HL-60/S4 (cell line): ENCODE measurements at regions not wholly inside any gene's neighbourhood (a gene's known extent, or its start where the extent isn't known, plus 50 kb on each side); places are given as distances from the start of the nearest gene placed in this dataset.

Experiments used
- in situ Hi-C: fragments of 300-500 bp; cut with MboI; formaldehyde crosslinking; loops from 2 replicates; pipeline ENCODE4 v1.14.3; 2022; ENCODE audit warnings: low sequenced_read_pairs

DNA sequence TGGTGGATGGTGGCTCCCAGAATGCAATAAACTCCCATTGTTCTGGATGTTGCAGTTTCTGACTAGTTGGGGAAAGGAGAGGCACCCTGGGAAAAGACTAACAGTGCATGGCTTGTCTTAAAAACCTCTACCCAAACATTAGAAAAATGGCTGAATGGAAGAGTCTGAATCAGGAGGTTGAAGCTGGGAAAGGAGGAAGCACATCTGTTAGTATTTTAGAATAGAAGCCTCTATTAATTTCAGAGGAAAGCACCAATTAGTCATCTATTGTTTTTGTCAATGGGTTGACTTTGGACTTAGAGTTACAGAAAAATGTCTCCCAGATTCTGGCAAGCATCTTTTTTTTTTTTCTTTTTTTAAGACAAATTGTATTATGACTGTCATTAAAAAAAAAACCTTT lies 56.1 kb upstream of the ELMO1 start:
- in situ Hi-C loops, result loop anchor here (25.0 kb wide), 1 partner anchor 1018 kb away; no protein-coding TSS in a partner anchor

DNA sequence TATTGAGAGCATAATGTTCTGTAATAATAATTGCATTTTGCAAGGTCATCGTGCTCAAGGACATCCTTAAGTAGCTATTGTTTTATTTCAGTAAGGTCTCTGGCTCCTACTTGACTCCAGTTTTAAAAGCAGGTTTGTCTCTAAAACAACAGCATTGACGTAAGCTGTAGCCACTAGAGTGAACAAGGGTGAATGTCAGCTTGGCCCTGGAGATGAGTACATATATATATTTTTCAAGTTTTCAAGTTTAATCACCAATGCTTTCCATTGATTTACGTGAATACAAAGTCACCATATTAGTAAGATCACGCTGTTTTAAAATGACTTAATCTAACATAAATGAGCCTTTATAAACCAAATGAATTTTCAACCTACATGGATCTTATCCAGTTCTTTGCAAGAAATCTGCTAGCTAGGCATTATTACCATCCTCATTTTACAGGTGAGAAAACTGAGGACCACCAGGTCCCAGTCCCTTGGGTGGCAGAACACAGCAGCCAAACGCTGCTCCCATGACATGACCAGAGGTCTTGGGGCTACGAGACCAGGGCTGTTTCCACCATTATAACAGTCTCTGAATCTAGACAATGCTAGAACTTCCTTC lies 57.2 kb upstream of the ELMO1 start:
- in situ Hi-C loops, result loop anchor here (25.0 kb wide), 1 partner anchor 1019 kb away; no protein-coding TSS in a partner anchor

DNA sequence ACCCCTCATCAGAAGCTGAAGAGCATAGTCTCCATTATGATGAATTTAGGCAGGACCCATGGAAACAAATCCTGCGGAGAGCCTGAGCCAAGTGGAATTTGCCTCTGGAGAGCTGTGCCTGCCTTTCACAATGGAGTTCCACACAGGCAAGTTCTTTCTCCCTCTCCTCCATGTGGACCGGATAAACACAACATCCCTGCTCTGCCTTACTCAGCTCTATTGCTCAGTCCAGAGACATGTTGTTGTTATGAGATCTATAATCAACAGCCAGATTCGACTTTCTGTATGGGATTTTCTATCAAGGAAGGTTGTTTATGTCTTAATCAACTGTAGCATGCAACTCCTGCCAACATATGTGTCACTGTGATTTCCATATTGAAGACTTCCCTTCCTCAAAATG lies 59.5 kb upstream of the ELMO1 start:
- in situ Hi-C loops, result loop anchor here (25.0 kb wide), 1 partner anchor 1021 kb away; no protein-coding TSS in a partner anchor

DNA sequence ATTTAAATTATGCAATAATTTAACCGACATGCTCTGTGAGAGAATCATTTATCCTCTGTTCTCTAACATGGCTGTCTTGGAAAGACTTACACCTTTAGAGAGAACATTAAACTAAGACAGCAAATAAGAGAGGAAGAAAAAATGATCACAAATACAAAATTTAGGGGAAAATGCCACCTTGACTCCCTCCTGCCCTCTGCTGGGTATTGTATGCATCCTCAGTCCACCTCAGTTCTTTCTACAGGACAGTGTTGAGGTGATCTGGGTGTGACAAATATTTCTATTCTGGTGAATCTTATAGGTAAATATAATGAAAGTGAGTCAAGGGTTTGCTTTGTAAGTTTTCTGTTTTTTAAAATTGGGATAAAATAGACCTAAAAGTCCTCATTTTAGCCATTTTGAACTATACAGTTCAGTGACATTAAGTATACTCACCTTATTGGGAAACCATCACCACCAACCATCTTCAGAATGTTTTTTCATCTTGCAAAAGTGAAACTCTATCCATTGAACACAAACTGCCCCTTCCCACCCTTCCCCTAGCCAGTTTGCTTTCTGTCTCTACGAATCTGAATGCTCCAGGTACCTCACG lies 61.5 kb upstream of the ELMO1 start:
- in situ Hi-C loops, result loop anchor here (25.0 kb wide), 1 partner anchor 1023 kb away; no protein-coding TSS in a partner anchor

DNA sequence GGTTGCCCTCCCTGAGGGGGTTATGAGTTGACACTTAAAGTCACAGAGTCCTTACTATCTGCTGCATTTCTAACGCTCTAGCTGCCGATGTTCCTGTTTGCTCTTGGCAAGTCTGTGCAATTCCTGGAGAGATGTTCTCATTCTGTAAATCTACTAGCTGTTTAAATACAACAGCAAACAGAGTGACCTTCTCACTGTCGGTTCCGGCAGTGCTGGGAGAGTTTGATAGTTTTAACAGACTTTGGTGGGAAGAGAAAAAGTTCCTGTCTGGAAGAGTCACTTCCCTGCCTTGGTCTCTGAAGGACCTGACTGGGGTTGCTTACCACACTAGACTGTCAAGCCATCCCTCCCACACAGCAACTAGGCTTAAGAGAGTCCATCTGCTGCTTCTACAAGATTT lies 63.3 kb upstream of the ELMO1 start:
- in situ Hi-C loops, result loop anchor here (25.0 kb wide), 1 partner anchor 1025 kb away; no protein-coding TSS in a partner anchor

DNA sequence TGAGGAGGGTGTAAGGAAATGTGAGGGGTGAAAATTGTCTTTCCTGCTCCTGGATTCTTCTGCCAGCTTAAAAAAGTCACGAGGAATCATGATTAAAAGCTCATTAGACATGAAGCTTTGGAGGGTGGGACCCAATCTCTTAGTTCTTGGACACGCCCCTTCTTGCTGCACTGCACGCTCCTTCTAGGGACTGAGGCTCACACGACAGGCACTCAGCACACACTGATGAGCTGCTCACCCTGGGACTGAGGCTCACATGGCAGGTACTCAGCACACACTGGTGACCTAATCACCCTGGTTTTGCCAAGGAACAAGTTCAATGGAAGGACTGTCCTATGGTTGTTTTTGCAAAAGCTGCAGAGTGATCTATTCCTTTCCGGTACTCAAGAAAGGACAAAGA lies 65.8 kb upstream of the ELMO1 start:
- in situ Hi-C loops, result loop anchor here (25.0 kb wide), 1 partner anchor 1027 kb away; no protein-coding TSS in a partner anchor

DNA sequence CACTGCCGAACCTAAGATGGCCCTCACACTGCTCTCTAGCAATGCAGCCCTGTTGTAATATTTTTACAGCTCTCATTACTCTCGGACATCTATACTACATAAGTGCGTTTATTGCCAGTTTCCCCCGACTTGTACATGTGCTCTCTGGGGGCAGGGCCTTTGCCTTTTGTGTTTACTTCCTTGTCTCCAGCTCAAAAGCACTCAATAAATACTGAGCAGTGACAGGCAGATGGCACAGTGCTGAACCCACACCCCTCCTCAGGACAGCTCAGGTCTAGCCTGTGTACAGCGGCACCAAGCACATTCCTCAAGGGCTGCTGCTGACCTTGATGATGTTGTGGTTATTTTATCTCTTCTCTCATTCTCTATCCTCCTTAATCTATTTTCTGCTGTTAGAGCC lies 68.0 kb upstream of the ELMO1 start:
- in situ Hi-C loops, result loop anchor here (25.0 kb wide), 1 partner anchor 1029 kb away; no protein-coding TSS in a partner anchor

DNA sequence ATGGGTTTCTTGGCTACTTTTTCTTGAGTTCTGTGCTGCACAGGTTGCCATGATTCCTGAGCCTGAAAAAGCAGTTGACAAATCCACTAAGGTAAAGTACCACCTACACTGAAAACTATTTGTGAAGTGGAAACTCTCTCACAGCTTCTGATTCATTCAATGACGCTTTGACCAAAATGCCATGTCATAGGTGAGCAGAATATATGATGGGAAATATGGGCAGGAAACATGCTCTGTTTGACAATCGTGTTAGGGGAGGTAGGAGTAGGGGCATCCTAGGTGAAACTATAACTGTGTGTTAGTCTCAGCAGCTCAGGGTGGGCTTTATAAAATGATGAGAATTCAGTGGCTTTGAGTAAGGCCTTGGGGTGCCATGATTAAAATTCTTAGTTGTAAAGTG lies 69.6 kb upstream of the ELMO1 start:
- in situ Hi-C loops, result loop anchor here (25.0 kb wide), 1 partner anchor 1031 kb away; no protein-coding TSS in a partner anchor

DNA sequence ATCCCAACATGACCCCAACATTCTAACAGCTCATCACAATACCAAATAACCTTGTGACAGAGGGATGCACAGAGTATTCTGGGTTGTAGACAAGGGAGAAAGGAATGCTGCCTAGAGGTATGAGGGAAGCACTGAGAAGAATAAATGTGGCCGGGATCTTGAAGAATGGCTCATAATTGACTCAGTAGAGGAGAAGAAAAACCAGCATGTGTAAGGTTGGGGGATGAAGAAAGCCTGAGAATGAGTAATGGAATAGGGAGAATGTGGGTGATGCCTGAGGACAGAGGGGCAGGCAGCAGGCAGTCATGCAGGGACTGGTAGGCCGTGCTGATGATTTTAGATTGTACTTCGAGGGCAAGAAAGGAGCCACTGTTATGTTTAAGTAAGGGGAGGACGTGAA lies 75.4 kb upstream of the ELMO1 start:
- in situ Hi-C loops, result loop anchor here (25.0 kb wide), 1 partner anchor 1037 kb away; no protein-coding TSS in a partner anchor

DNA sequence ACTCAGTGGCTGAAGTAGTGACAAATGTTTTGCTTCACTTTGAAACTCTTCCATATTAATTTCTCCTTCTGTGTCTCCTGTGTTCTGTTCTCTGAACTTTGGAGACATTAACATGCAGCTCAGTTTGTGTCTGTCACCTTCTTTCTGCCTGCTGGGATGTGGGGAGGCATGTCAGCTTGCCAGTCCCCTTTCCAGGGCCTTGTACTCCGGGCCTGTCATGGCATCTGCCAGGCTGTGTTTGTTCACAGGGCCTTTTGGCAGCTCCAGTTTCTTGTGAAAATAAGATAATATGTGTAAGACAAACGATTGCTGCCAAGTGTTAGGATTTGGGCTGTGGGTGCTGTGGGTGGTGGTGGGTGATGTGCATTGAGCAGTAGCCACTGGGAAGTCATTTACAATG lies 76.1 kb upstream of the ELMO1 start:
- in situ Hi-C loops, result loop anchor here (25.0 kb wide), 1 partner anchor 1037 kb away; no protein-coding TSS in a partner anchor

DNA sequence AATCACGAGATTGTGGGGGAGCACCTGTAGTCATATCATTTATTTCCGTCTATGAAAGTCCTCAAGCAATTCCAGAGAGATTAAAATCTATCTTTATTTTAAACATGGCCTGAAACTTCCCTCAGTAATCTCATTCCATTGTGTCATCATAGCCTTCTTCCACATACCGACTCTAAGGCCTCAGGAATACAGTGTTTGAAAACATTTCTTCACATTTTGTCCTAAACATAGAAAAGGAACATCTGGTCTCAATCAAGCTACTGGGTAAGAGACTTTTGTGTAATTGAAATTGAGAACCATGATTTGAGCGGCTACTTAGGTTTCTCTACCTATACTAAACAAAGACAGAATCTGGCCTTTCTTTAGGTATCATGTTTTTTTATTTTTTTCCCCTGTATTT lies 78.0 kb upstream of the ELMO1 start:
- in situ Hi-C loops, result no loop called here

DNA sequence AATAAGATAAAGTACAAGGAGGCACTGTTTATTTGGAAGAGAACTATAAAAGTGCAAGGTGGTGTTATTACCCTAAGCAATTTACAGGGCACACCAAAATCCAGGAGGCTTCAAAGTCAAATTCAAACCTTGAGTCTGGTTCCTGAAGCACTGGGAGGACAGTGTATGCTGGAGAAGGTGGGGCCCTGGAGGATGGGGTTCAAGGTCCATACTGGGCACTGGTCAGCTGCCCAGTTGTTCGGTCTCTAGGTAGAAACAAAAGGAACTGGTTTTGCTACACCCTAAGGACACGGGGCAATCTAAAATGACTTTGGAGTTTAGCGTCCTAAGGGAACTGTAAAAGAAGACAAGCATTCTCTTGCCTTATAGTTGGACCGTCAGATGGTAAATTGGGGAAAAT lies 78.4 kb upstream of the ELMO1 start:
- in situ Hi-C loops, result no loop called here

DNA sequence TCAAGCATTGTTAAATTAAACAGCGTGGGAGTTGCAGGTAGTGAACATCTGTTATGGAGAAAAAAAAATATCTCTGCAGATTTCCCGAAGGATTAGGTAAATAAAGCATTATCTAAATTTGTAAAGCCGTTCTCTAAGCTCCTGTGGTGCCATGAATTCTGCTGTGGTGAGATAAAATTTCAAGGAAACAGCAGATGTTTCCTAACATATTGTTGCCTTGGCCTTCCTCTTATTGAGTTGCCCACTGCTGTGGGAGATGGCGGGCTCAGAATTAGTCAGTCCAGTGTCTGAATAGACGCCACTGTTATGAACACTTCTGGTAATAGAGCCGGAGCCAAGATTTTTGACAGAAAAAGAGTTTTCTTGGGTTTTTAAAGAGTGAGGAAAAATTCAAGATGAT lies 82.6 kb upstream of the ELMO1 start:
- in situ Hi-C loops, result no loop called here

DNA sequence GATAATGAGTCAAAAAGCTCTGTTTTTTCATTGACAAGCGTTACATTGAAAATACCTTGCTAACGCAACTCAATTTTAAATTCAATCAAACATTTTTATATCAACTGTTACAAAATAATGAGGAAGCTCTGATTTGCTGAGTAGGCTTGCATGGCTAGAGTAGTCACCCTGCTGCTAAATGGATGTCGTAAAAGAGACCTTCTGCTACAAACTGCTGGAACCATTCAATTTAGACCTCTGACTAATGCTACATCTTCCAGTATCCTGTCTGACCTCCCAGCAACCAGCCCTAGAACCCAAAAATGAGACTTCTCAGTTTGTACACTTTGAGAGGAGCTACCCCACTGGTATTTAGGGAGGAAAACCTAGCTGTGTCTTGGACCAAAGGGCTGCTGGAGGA lies 84.0 kb upstream of the ELMO1 start:
- in situ Hi-C loops, result no loop called here

DNA sequence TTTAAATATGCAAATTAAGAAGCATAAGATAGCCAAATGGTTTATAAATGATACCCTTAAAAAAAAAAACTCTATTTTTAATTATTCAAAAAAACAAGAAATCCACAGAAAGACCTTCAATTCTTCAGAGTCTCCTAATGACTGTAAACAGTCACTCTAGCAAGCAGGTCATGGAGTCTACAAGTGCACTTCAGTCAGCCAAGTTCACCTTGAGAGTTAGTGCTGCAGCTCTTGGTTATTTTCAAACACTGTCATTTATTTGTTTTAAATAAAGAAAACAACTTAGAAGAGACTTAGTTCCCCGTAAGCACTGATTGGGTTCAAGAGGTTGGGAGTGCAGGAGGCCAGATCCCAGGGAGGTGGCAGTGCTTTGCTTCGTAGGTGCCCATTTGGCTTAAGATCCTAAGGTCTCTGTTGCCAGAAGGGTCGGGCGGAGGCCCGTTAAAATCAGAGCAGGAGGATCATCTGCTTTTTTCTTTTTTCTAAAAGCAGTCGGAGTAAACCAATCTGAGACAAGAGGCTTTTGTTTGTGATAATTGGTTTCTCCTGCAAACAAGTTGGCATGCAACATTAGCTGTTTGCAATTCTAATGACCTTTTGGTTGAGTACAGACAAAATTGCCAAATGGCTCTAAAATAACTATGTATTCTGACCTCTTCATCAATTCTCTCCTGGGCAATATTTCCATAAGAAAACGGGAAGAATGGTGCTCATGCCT lies 86.4 kb upstream of the ELMO1 start:
- in situ Hi-C loops, result no loop called here

DNA sequence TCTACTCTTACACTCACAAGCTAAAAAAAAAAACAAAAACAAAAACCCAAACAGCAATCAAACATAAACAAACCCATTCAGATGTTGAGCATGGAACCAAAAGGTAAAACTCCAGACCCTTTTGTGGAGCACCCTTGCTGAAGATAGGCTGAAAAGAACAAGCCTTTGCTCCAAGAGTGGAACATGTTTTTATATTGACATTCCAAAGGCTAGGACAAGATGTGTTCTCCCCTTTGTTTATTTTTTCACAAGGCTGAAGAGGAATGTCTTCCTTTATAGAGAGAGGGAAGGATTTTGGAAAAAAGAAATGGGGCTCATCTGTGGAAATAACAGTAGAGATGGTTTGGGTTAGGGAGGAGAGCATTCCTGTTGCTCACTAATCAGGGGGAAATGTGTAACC lies 87.2 kb upstream of the ELMO1 start:
- in situ Hi-C loops, result no loop called here

DNA sequence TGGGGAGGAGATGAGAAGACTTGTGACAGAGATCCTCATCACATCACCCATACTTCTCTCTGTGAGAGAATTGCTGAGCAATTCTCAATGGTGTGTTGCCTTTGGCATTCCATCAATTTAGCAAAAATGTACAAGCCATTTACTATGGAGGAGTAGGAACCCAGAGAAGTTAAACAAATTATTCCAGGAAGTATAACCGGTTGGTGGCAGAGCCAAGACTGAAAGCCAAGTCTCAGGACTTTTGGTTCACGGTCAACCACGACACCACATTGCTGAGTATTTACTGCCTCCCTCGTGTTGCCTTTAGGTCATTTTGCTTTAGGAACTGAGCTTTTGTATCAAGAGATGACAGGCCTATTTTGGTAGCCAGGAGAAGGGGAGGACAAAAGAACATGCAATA lies 88.0 kb upstream of the ELMO1 start:
- in situ Hi-C loops, result no loop called here

DNA sequence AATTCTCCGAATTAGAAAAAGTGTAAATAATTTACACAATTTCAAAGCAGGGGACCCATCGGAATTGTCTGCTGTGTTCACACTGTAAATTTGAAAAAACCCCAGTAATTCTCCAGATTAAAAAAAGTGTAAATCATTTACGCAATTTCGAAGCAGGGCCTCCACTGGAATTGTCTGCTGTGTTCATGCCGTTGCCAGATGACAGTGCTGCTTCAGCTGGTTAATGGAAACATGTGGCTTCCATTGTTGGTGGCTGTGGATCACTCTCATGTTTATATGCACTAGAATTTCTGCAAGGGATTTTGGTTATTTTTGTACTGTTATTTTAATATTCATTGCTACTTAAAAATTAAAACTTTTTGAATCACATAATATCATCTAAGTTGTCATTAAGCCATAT lies 88.8 kb upstream of the ELMO1 start:
- in situ Hi-C loops, result no loop called here

DNA sequence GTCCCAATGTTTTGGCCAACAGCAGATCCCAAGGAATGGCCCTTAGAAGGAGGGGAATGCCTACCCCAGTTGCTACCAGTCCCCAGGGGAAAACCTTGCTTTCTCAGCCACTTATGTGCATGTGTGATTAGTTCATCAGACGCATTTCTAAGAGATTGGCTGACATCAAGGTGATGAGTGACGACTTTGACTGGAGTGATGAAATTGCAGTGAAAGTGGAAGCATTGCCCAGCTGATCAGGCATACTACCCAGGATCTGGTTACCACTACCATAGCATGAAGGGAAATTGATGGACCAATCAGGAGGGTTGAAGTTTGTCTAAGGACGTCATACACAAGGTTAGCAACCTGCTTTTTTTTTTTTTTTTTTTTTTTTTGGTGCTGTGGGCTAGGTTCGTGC lies 90.3 kb upstream of the ELMO1 start:
- in situ Hi-C loops, result no loop called here

DNA sequence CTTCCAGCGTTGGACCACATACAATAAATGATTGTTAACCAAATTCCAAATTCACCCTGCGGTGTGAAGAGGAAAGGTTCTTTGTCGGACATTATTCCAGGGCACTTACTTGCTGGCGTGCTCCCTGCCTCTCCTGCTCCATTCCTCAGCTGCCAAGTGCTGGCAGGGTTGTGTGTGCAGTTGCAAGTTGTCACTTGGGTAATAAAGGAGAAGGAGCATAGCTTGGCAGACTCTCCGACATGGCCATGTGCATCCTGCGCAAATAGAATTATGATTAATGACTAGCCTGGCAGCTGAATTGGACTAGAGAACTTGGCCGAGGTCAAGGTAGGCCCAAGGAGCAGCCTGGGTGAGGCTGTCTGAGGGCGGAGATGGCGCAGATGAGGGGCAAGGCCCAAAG lies 92.3 kb upstream of the ELMO1 start:
- in situ Hi-C loops, result no loop called here

DNA sequence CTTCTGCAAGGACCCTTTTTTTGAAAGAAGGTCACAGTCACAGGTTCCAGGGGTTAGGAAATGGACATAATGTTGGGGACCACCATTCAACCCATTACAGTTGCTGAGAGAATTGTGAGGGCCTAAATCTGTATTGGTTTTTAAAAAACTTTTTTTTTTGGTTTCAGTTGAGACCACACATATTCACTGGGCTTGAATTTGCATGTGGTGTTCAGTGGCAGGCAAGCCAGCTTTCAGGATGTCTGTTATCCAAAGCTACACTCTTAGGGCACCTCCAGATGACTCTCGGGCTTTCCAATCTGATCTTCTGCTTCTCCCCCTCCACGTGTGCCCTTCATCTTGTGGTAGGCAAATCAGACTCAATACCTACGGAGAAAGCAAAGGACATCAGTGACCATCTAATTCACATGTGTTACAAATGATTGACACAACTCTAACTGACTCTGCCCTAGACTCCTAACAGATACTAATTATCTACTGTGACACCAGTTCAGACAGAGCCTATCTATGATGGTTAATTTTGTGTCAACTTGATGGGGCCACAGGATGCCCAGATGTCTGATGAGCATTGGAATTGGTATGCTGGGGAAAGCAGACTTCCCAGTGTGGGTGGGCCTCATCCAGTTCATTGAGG lies 93.3 kb upstream of the ELMO1 start:
- in situ Hi-C loops, result no loop called here
